Upper lobe of left lung (tissue), 4 donors: ENCODE measurements at regions not wholly inside any gene's neighbourhood (a gene's known extent, or its start where the extent isn't known, plus 50 kb on each side); places are given as distances from the start of the nearest gene placed in this dataset.

Experiments
- CTCF ChIP-seq, 6 experiments: fragments of 450-650 bp in 4 of 6; fragments of 200-600 bp in 2 of 6; sonication (generic) in 2 of 6; IDR thresholded peaks; one replicate each; pipeline ENCODE4 v1.5.1; 2016 to 2019; ENCODE audit warnings: antibody characterized with exemption in 6 of 6
- POLR2A ChIP-seq, 4 donors: fragments of 450-650 bp; IDR thresholded peaks; one replicate each; pipeline ENCODE4 v1.5.1; 2016 to 2017; ENCODE audit warnings: antibody characterized with exemption in 4 of 4, mild to moderate bottlenecking in 2 of 4
- POLR2AphosphoS5 ChIP-seq, 2 donors: sonication (generic); formaldehyde crosslinking; IDR thresholded peaks; one replicate each; pipeline ENCODE4 v1.5.1; 2017; ENCODE audit warnings: antibody characterized with exemption in 2 of 2

GRCh38 chr16:8084302-8084701 is 506.0 kb downstream of the TMEM114 start:
- TF ChIP-seq POLR2A (IDR thresholded peaks at IDR 0.05) (no peak), POLR2AphosphoS5 (IDR thresholded peaks at IDR 0.05) (no peak), CTCF (IDR thresholded peaks at IDR 0.05) (no peak)
